Activated naive CD8-positive, alpha-beta T cell treated with anti-CD3 and anti-CD28 coated beads, Interleukin-2, amount 10 ng/mL, durations not matched to agents 7 days and 5 days (primary cell): ENCODE measurements at regions not wholly inside any gene's neighbourhood (a gene's known extent, or its start where the extent isn't known, plus 50 kb on each side); places are given as distances from the start of the nearest gene placed in this dataset.

Experiments
- ATAC-seq: fragments of 150-1000 bp; cut with Tn5 transposase; one replicate; pipeline ENCODE4 v1.10.0; 2021; ENCODE audit warnings: low read depth, moderate library complexity
- POLR2A ChIA-PET: fragments of 350-600 bp; sonication (Branson Sonifier 250); formaldehyde crosslinking; loops from one replicate; lab custom pipeline; 2021; ENCODE audit warnings: antibody characterized with exemption; lab: Charles Lee
- DNase-seq: peaks from one replicate; pipeline ENCODE4 v3.0.0; 2021
- H3K27ac Mint-ChIP-seq: one replicate; pipeline ENCODE4 v1.8.0; 2022; ENCODE audit warnings: mild to moderate bottlenecking, mixed read lengths
- H3K27me3 Mint-ChIP-seq: one replicate; pipeline ENCODE4 v1.8.0; 2022; ENCODE audit warnings: mild to moderate bottlenecking, moderate library complexity, mixed read lengths
- H3K36me3 Mint-ChIP-seq: one replicate; pipeline ENCODE4 v1.8.0; 2021; ENCODE audit warnings: mild to moderate bottlenecking, mixed read lengths
- H3K4me1 Mint-ChIP-seq: one replicate; pipeline ENCODE4 v1.8.0; 2021; ENCODE audit warnings: mixed read lengths
- H3K4me3 Mint-ChIP-seq: one replicate; pipeline ENCODE4 v1.8.0; 2022; ENCODE audit warnings: mild to moderate bottlenecking, moderate library complexity, mixed read lengths
- H3K9me3 Mint-ChIP-seq: one replicate; pipeline ENCODE4 v1.8.0; 2021; ENCODE audit warnings: mixed read lengths

GRCh38 chr3:195003893-195004289, 267.1 kb downstream of the XXYLT1 start:
- Mint-ChIP-seq H3K27ac (no peak overlapping the region), H3K36me3 (no peaks in the 10 kb centered on the region), H3K4me3 (no peak overlapping the region), H3K4me1 (peaks cover 3% of the 10 kb centered on the region), H3K27me3 (peaks cover 24% of the 10 kb centered on the region), H3K9me3 (no peaks in the 10 kb centered on the region)
- no peak for ATAC-seq
- no peak for DNase-seq
- POLR2A ChIA-PET: interaction anchor here (0.6 kb wide), 1 partner anchor 181 kb away, joined by 3 read pairs; no protein-coding TSS in a partner anchor

- Mint-ChIP-seq H3K4me3 (no peak overlapping the region), H3K27ac (no peak overlapping the region), H3K9me3 (no peaks in the 10 kb centered on the region), H3K36me3 (no peaks in the 10 kb centered on the region), H3K4me1 (peaks cover 3% of the 10 kb centered on the region), H3K27me3 (peaks cover 26% of the 10 kb centered on the region)
- POLR2A ChIA-PET: interaction anchor here (0.6 kb wide), 1 partner anchor 180 kb away, joined by 3 read pairs; no protein-coding TSS in a partner anchor
- DNase-seq (no peak), ATAC-seq (no peak)
Observed at GRCh38 chr3:195004512-195005250, 266.3 kb downstream of the XXYLT1 start.

GRCh38 chr3:195005251-195005620, 265.7 kb downstream of the XXYLT1 start:
- DNase-seq (no peak), ATAC-seq (no peak)
- Mint-ChIP-seq H3K4me1 (peaks cover 3% of the 10 kb centered on the region), H3K27me3 (peaks cover 22% of the 10 kb centered on the region), H3K4me3 (no peak overlapping the region), H3K9me3 (no peaks in the 10 kb centered on the region), H3K36me3 (no peaks in the 10 kb centered on the region), H3K27ac (no peak overlapping the region)
- POLR2A ChIA-PET: no interaction called here

GRCh38 chr3:195005759-195006510, 265.0 kb downstream of the XXYLT1 start:
- Mint-ChIP-seq H3K9me3 (no peaks in the 10 kb centered on the region), H3K27me3 (peaks cover 20% of the 10 kb centered on the region), H3K4me3 (no peak overlapping the region), H3K36me3 (no peaks in the 10 kb centered on the region), H3K27ac (no peak overlapping the region), H3K4me1 (peaks cover 3% of the 10 kb centered on the region)
- ATAC-seq (no peak), DNase-seq (no peak)
- POLR2A ChIA-PET: no interaction called here

GRCh38 chr3:195007151-195007550, 263.8 kb downstream of the XXYLT1 start:
- POLR2A ChIA-PET: no interaction called here
- Mint-ChIP-seq H3K27me3 (peaks cover 12% of the 10 kb centered on the region), H3K4me1 (peaks cover 3% of the 10 kb centered on the region), H3K36me3 (no peaks in the 10 kb centered on the region), H3K9me3 (no peaks in the 10 kb centered on the region), H3K27ac (no peak overlapping the region), H3K4me3 (no peak overlapping the region)
- ATAC-seq (no peak), DNase-seq (no peak)

GRCh38 chr3:195007766-195008165, 263.2 kb downstream of the XXYLT1 start:
- ATAC-seq (no peak), DNase-seq (no peak)
- Mint-ChIP-seq H3K4me1 (peaks cover 2% of the 10 kb centered on the region), H3K4me3 (no peak overlapping the region), H3K36me3 (no peaks in the 10 kb centered on the region), H3K27ac (no peak overlapping the region), H3K9me3 (no peaks in the 10 kb centered on the region), H3K27me3 (peaks cover 11% of the 10 kb centered on the region)
- POLR2A ChIA-PET: no interaction called here

GRCh38 chr3:195008816-195009215, 262.1 kb downstream of the XXYLT1 start:
- Mint-ChIP-seq H3K4me3 (no peak overlapping the region), H3K36me3 (no peaks in the 10 kb centered on the region), H3K27ac (no peak overlapping the region), H3K27me3 (peaks cover 6% of the 10 kb centered on the region), H3K9me3 (no peaks in the 10 kb centered on the region), H3K4me1 (no peaks in the 10 kb centered on the region)
- POLR2A ChIA-PET: no interaction called here
- DNase-seq: no peak
- no peak for ATAC-seq

- Mint-ChIP-seq H3K36me3 (no peaks in the 10 kb centered on the region), H3K27ac (no peak overlapping the region), H3K4me3 (no peak overlapping the region), H3K9me3 (no peaks in the 10 kb centered on the region), H3K27me3 (peaks cover 6% of the 10 kb centered on the region), H3K4me1 (no peaks in the 10 kb centered on the region)
- no peak for ATAC-seq
- POLR2A ChIA-PET: no interaction called here
- DNase-seq: no peak
Observed at GRCh38 chr3:195009616-195010015, 261.3 kb downstream of the XXYLT1 start.

- no peaks in the 10 kb centered on the region for H3K9me3 Mint-ChIP-seq
Observed at GRCh38 chr3:195010551-195011100, 260.3 kb downstream of the XXYLT1 start.

GRCh38 chr3:195011231-195011834, 259.6 kb downstream of the XXYLT1 start:
- Mint-ChIP-seq H3K27me3 (peaks cover 6% of the 10 kb centered on the region), H3K4me3 (no peak overlapping the region), H3K9me3 (no peaks in the 10 kb centered on the region), H3K27ac (no peak overlapping the region), H3K36me3 (no peaks in the 10 kb centered on the region), H3K4me1 (peaks cover 8% of the 10 kb centered on the region)
- DNase-seq (no peak), ATAC-seq (no peak)
- POLR2A ChIA-PET: no interaction called here

More at GRCh38 chr3:195010551-195011100, 260.3 kb downstream of the XXYLT1 start:
- peaks cover 7% of the 10 kb centered on the region for H3K4me1 Mint-ChIP-seq
- H3K27me3 Mint-ChIP-seq: peaks cover 6% of the 10 kb centered on the region
- no peak overlapping the region for H3K4me3 Mint-ChIP-seq
- DNase-seq (no peak), ATAC-seq (no peak)
- POLR2A ChIA-PET: no interaction called here
- no peaks in the 10 kb centered on the region for H3K36me3 Mint-ChIP-seq
- H3K27ac Mint-ChIP-seq: no peak overlapping the region

GRCh38 chr3:195012100-195012499, 258.9 kb downstream of the XXYLT1 start:
- no peak overlapping the region for H3K27ac Mint-ChIP-seq
- H3K4me3 Mint-ChIP-seq: no peak overlapping the region
- H3K9me3 Mint-ChIP-seq: no peaks in the 10 kb centered on the region
- H3K36me3 Mint-ChIP-seq: no peaks in the 10 kb centered on the region
- no peak for ATAC-seq
- peaks cover 7% of the 10 kb centered on the region for H3K27me3 Mint-ChIP-seq
- POLR2A ChIA-PET: no interaction called here
- peaks cover 8% of the 10 kb centered on the region for H3K4me1 Mint-ChIP-seq
- DNase-seq: no peak

GRCh38 chr3:195012571-195012970, 258.4 kb downstream of the XXYLT1 start:
- ATAC-seq (no peak), DNase-seq (no peak)
- no peaks in the 10 kb centered on the region for H3K9me3 Mint-ChIP-seq
- POLR2A ChIA-PET: no interaction called here
- H3K27me3 Mint-ChIP-seq: peaks cover 9% of the 10 kb centered on the region
- no peak overlapping the region for H3K4me3 Mint-ChIP-seq
- H3K27ac Mint-ChIP-seq: no peak overlapping the region
- peaks cover 8% of the 10 kb centered on the region for H3K4me1 Mint-ChIP-seq
- no peaks in the 10 kb centered on the region for H3K36me3 Mint-ChIP-seq
